HG03095 (cell line): ENCODE measurements at regions not wholly inside any gene's neighbourhood (a gene's known extent, or its start where the extent isn't known, plus 50 kb on each side); places are given as distances from the start of the nearest gene placed in this dataset.

Experiments used
- ATAC-seq: cut with Tn5 transposase; IDR thresholded peaks from one replicate; pipeline ENCODE4 v1.9.1; 2021; ENCODE audit warnings: moderate library complexity; ENCODE audit not compliant: unreplicated experiment

GRCh38 chr10:55400075-55400849, 599.2 kb upstream of the PCDH15 start:
- ATAC-seq = no peak

GRCh38 chr10:55398497-55398882, 597.5 kb upstream of the PCDH15 start:
- no peak for ATAC-seq

GRCh38 chr10:55397777-55398496, 596.9 kb upstream of the PCDH15 start:
- ATAC-seq = no peak

GRCh38 chr10:55378196-55378595, 577.2 kb upstream of the PCDH15 start:
- no peak for ATAC-seq

- ATAC-seq = no peak
Measured at GRCh38 chr10:55374917-55375316, 573.9 kb upstream of the PCDH15 start.

GRCh38 chr10:55374060-55374459, 573.0 kb upstream of the PCDH15 start:
- ATAC-seq = no peak

GRCh38 chr10:55369670-55370420, 568.8 kb upstream of the PCDH15 start:
- ATAC-seq = no peak

- no peak for ATAC-seq
Measured at GRCh38 chr10:55368467-55368866, 567.4 kb upstream of the PCDH15 start.

GRCh38 chr10:55367555-55367954, 566.5 kb upstream of the PCDH15 start:
- ATAC-seq = no peak

GRCh38 chr10:55358539-55358938, 557.5 kb upstream of the PCDH15 start:
- no peak for ATAC-seq

- no peak for ATAC-seq
Measured at GRCh38 chr10:55353414-55353813, 552.4 kb upstream of the PCDH15 start.

GRCh38 chr10:55351431-55351830, 550.4 kb upstream of the PCDH15 start:
- no peak for ATAC-seq

- no peak for ATAC-seq
Measured at GRCh38 chr10:55348534-55348933, 547.5 kb upstream of the PCDH15 start.

- ATAC-seq = no peak
Measured at GRCh38 chr10:55330486-55330885, 529.5 kb upstream of the PCDH15 start.

- no peak for ATAC-seq
Measured at GRCh38 chr10:55329796-55330195, 528.8 kb upstream of the PCDH15 start.

GRCh38 chr10:55320187-55320700, 519.2 kb upstream of the PCDH15 start:
- no peak for ATAC-seq

GRCh38 chr10:55311848-55312635, 511.0 kb upstream of the PCDH15 start:
- no peak for ATAC-seq

- no peak for ATAC-seq
Measured at GRCh38 chr10:55310143-55310542, 509.1 kb upstream of the PCDH15 start.

GRCh38 chr10:55305285-55305684, 504.3 kb upstream of the PCDH15 start:
- no peak for ATAC-seq

GRCh38 chr10:55287346-55287745, 486.3 kb upstream of the PCDH15 start:
- no peak for ATAC-seq

GRCh38 chr10:55283031-55283430, 482.0 kb upstream of the PCDH15 start:
- no peak for ATAC-seq
